Heart left ventricle (tissue), 16 donors: ENCODE measurements at regions not wholly inside any gene's neighbourhood (a gene's known extent, or its start where the extent isn't known, plus 50 kb on each side); places are given as distances from the start of the nearest gene placed in this dataset.

Experiments
- ATAC-seq, 4 donors: fragments of 200-7000 bp; cut with Tn5 transposase; one replicate each; pipeline ENCODE4 v1.9.1; 2020 to 2022; ENCODE audit warnings: moderate library complexity in 4 of 4, mild to moderate bottlenecking in 3 of 4, moderate number of reproducible peaks in 1 of 4
- DNase-seq, 5 donors: peaks; one replicate each; pipeline ENCODE4 v3.0.0-alpha.2; 2020
- H3K27ac ChIP-seq, 12 donors: fragments of 200-600 bp; sonication (generic) in 4 of 12; one replicate each; pipeline versions ENCODE4 v1.5.0 to v1.8.0; 2016 to 2022; ENCODE audit warnings: mild to moderate bottlenecking in 2 of 12
- H3K27me3 ChIP-seq, 9 donors: fragments of 200-600 bp; sonication (generic) in 2 of 9; one replicate each; pipeline versions ENCODE4 v1.5.1 to v1.8.0; 2016 to 2022; ENCODE audit warnings: mild to moderate bottlenecking in 3 of 9
- H3K36me3 ChIP-seq, 9 donors: fragments of 200-600 bp; sonication (generic) in 2 of 9; one replicate each; pipeline versions ENCODE4 v1.5.0 to v1.8.0; 2018 to 2022; ENCODE audit warnings: mild to moderate bottlenecking in 2 of 9
- H3K4me1 ChIP-seq, 12 donors: fragments of 200-600 bp; sonication (generic) in 4 of 12; one replicate each; pipeline versions ENCODE4 v1.5.0 to v1.8.0; 2016 to 2022; ENCODE audit warnings: mild to moderate bottlenecking in 3 of 12
- H3K4me3 ChIP-seq, 12 donors: fragments of 200-600 bp; sonication (generic) in 4 of 12; one replicate each; pipeline versions ENCODE4 v1.5.0 to v1.8.0; 2017 to 2022; ENCODE audit warnings: mild to moderate bottlenecking in 9 of 12, moderate library complexity in 4 of 12
- H3K9me3 ChIP-seq, 12 donors: fragments of 200-600 bp; sonication (generic) in 4 of 12; one replicate each; pipeline versions ENCODE4 v1.5.0 to v1.8.0; 2016 to 2022; ENCODE audit warnings: mild to moderate bottlenecking in 1 of 12
- POLR2A ChIP-seq, 2 donors: fragments of 450-650 bp; IDR thresholded peaks; one replicate each; pipeline ENCODE4 v1.6.1; 2017; ENCODE audit warnings: antibody characterized with exemption in 2 of 2, mild to moderate bottlenecking in 2 of 2, moderate library complexity in 2 of 2
- WGBS, 4 donors: extraction: QIAGEN DNeasy Blood & Tissue Kit in 2 of 4; methylation state at CpG; one replicate each; pipeline versions ENCODE4 v1.1.5 to v1.1.7; 2013 to 2018; 5-methylcytosine and 5-hydroxymethylcytosine counted together
- intact Hi-C, 10 donors: fragments of 100-400 bp; cut with DNase I; formaldehyde crosslinking; loops; one replicate each; pipeline versions ENCODE4 v1.11.1 to v1.14.2; 2022
- TF ChIP-seq, protein P1 (sequence below), 12 donors: fragments of 200-600 bp; sonication (generic) in 4 of 12; IDR thresholded peaks; one replicate each; pipeline versions ENCODE4 v1.5.0 to v1.8.0; 2018 to 2022; ENCODE audit warnings: antibody characterized with exemption in 12 of 12, mild to moderate bottlenecking in 5 of 12
- donor health status: ischemic (EF 13 %, LVEDD 7.1; RV severe dilation, severe dysfunction).
- donor health status: healthy with polysubstance abuse.
- donor health status: DM: no; HTN: yes; CAD: no.
- donor health status: DM: no; HTN: no; CAD: no.
- donor health status: ischemic (EF 25% LVEDD 6.9; RV normal size, moderate dysfunction).
- donor health status: ischemic (EF 25% LVEDD 5.7; RV mildly dilated, moderate dysfunction).
- donor health status: healthy.
- donor health status: DM: yes; HTN: yes; CAD: no.
- donor health status: ischemic (EF 35%, LVEDD 5.7; RV mildly dilated, moderate dysfunction).
- donor health status: nonischemic (EF 11% LVEDD 7.7; RV severe dilation, severe dysfunction).
- donor health status: DM: yes; HTN: yes; CAD: no.
- donor health status: PGD.
- donor health status: ischemic (EF 29% LVEDD 5.4; RV normal size, mild dysfunction).
- donor health status: nonischemic (EF 23%, LVEDD 6.1; RV moderate dilation, normal function).

GRCh38 chr5:166195981-166196380 lies 2095.5 kb upstream of the WWC1 start:
- WGBS, 4 donors: 87 to 93% (median 91%) methylated on average over 3 of the region's 3 CpGs
- H3K27me3 ChIP-seq: no peaks in the 10 kb centered on the region
- intact Hi-C loops: no loop called here
- no peak for DNase-seq
- H3K4me3 ChIP-seq: no peak overlapping the region
- TF ChIP-seq POLR2A (IDR thresholded peaks at IDR 0.05): no peak
- TF ChIP-seq, protein P1, sequence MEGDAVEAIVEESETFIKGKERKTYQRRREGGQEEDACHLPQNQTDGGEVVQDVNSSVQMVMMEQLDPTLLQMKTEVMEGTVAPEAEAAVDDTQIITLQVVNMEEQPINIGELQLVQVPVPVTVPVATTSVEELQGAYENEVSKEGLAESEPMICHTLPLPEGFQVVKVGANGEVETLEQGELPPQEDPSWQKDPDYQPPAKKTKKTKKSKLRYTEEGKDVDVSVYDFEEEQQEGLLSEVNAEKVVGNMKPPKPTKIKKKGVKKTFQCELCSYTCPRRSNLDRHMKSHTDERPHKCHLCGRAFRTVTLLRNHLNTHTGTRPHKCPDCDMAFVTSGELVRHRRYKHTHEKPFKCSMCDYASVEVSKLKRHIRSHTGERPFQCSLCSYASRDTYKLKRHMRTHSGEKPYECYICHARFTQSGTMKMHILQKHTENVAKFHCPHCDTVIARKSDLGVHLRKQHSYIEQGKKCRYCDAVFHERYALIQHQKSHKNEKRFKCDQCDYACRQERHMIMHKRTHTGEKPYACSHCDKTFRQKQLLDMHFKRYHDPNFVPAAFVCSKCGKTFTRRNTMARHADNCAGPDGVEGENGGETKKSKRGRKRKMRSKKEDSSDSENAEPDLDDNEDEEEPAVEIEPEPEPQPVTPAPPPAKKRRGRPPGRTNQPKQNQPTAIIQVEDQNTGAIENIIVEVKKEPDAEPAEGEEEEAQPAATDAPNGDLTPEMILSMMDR (IDR thresholded peaks at IDR 0.05): no peak
- no peak for ATAC-seq
- no peaks in the 10 kb centered on the region for H3K4me1 ChIP-seq
- no peaks in the 10 kb centered on the region for H3K36me3 ChIP-seq
- no peaks in the 10 kb centered on the region for H3K9me3 ChIP-seq
- H3K27ac ChIP-seq: no peak overlapping the region

DNA sequence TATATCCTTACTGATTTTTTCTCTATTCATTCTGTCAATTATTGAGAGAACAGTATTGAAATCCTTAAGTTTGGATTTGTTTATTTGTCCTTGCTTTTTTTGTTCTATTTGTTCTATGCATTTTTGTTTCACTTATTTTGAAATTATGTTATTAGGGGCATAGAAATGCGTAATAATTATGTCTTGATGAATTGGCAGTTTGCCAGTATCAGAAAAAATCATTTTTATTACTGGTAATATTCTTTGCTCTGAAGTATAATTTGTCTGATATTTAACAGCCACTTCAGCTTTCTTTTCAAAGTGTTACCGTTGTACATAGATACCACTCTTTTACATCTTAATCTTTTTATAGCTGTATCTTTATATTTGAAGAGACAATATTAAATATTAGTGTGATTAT lies 2090.9 kb upstream of the WWC1 start:
- no peaks in the 10 kb centered on the region for H3K36me3 ChIP-seq

DNA sequence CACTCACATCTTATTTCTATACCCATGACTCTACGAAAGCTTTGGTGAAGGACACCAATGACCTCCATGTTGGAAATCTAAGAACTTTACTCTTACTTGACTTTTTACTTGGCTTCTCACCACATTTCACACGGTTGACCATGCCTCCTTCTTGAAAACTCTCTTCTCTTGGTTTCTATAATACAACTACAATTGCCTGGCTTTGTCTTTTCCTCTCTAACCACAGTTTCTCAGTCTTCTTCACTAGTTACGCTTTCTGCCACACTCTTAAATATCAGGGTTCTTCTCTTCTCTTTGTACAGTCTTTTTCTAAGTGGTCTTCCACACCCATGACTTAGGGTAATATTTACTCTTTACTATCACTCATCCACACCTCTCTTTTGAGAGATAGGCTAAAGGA lies 2079.8 kb upstream of the WWC1 start:
- WGBS, 4 donors: 77 to 79% (median 78%) methylated on average over 3 of the region's 3 CpGs
- Histone ChIP-seq H3K27ac (no peak overlapping the region), H3K36me3 (no peaks in the 10 kb centered on the region), H3K4me1 (no peaks in the 10 kb centered on the region), H3K27me3 (no peaks in the 10 kb centered on the region), H3K4me3 (no peak overlapping the region), H3K9me3 (peaks cover 0 to 16% (median 0%) of the 10 kb centered on the region in 12 donors)
- TF ChIP-seq POLR2A (IDR thresholded peaks at IDR 0.05): no peak
- TF ChIP-seq, protein P1 (IDR thresholded peaks at IDR 0.05): no peak
- DNase-seq (no peak), ATAC-seq (no peak)
- intact Hi-C loops: no loop called here

More for the DNA sequence above, 2090.9 kb upstream of the WWC1 start:
- no peaks in the 10 kb centered on the region for H3K4me1 ChIP-seq
- DNase-seq (no peak), ATAC-seq (no peak)
- no peak overlapping the region for H3K27ac ChIP-seq
- intact Hi-C loops: no loop called here
- no peak overlapping the region for H3K4me3 ChIP-seq
- no peak for TF ChIP-seq POLR2A (IDR thresholded peaks at IDR 0.05)
- TF ChIP-seq, protein P1 (IDR thresholded peaks at IDR 0.05): no peak
- peaks cover 0 to 12% (median 0%) of the 10 kb centered on the region in 12 donors for H3K9me3 ChIP-seq
- H3K27me3 ChIP-seq: no peaks in the 10 kb centered on the region
- WGBS, 4 donors: 77 to 81% (median 80%) methylated on average over 2 of the region's 2 CpGs

DNA sequence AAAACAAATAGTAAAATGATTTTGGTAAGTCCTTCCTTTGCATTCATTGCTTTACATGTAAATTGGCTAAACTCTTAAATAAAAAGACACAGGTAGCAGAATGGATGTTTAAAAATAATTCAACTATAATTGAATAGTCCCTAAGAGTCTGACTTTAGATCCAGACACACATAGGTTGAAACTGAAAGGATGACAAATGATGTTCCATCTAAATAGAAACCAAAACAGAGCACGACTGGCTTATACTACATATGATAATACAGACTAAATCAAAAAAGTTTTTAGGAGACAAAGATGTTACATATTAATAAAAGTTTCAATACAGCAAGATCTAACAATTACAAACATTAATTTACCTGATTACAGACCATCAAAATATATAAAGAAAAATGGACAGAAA lies 2055.1 kb upstream of the WWC1 start:
- peaks cover 0 to 32% (median 11%) of the 10 kb centered on the region in 12 donors for H3K9me3 ChIP-seq
- no peak overlapping the region for H3K27ac ChIP-seq
- H3K36me3 ChIP-seq: no peaks in the 10 kb centered on the region
- WGBS, 4 donors: 65 to 76% (median 70%) methylated on average over 1 of the region's 1 CpG
- TF ChIP-seq, protein P1 (IDR thresholded peaks at IDR 0.05): no peak
- no peak for TF ChIP-seq POLR2A (IDR thresholded peaks at IDR 0.05)
- H3K27me3 ChIP-seq: no peaks in the 10 kb centered on the region
- DNase-seq (no peak), ATAC-seq (no peak)
- intact Hi-C loops: no loop called here
- no peak overlapping the region for H3K4me3 ChIP-seq
- H3K4me1 ChIP-seq: no peaks in the 10 kb centered on the region
